ENCODE measurements at regions not wholly inside any gene's neighbourhood (a gene's known extent, or its start where the extent isn't known, plus 50 kb on each side); places are given as distances from the start of the nearest gene placed in this dataset.

DNA sequence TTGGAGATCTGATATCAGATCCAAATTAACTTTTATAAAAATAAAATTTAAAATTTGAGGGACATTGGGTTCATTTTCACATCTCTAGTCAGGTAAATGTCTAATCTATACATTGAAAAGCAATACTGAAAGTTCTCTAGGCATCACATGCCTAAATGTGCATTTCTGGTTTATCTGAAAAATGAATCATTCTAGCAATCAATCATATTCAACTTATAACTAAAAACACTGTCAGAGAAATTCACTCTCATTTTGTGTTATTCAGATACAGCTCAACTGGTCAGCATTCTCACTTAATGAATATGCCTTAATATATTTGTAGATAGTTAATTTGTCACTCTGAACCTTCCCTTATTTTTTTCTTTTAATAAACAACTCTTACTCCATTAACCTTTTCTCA is 243.2 kb downstream of the CASP12 start:
- DNase-seq (ENCODE audit: low read depth, low spot score), result no peak
- no peak for FAIRE-seq
- no peak overlapping the region for H2AFZ ChIP-seq (ENCODE audit: control insufficient read depth, low read length)
- no peak overlapping the region for H3K4me2 ChIP-seq (ENCODE audit: control insufficient read depth, extremely low read depth, insufficient read depth, low read depth, low read length)
- H3K79me2 ChIP-seq (ENCODE audit: control insufficient read depth, insufficient read depth, low read length), result no peaks in the 10 kb centered on the region
- H3K27me3 ChIP-seq (ENCODE audit: control insufficient read depth, extremely low read depth, insufficient read depth, low read length), result no peaks in the 10 kb centered on the region
- H3K9me3 ChIP-seq (ENCODE audit: control insufficient read depth, low read depth, low read length), result no peaks in the 10 kb centered on the region
- no peaks in the 10 kb centered on the region for H3K4me1 ChIP-seq (ENCODE audit: control insufficient read depth, extremely low read depth, insufficient read depth, low read length)
- H4K20me1 ChIP-seq (ENCODE audit: control insufficient read depth, extremely low read depth, insufficient read depth, low read length), result no peaks in the 10 kb centered on the region
- H3K27ac ChIP-seq (ENCODE audit: control insufficient read depth, insufficient read depth, low read length), result no peak overlapping the region
- dilution Hi-C loops (cut with MboI; ENCODE audit: extremely low pct_ligation_motif_present, low sequenced_read_pairs), result no loop called here
- H3K9ac ChIP-seq (ENCODE audit: control insufficient read depth, extremely low read depth, insufficient read depth, low read length), result no peak overlapping the region
- no peaks in the 10 kb centered on the region for H3K36me3 ChIP-seq (ENCODE audit: control insufficient read depth in 2 of 2, extremely low read depth in 1 of 2, insufficient read depth in 2 of 2, low read length in 2 of 2)
- H3K4me3 ChIP-seq (ENCODE audit: control insufficient read depth in 2 of 3, extremely low read depth in 1 of 3, insufficient read depth in 2 of 3, low read depth in 1 of 3, low read length in 3 of 3), result no peak overlapping the region
- TF ChIP-seq, protein P1, sequence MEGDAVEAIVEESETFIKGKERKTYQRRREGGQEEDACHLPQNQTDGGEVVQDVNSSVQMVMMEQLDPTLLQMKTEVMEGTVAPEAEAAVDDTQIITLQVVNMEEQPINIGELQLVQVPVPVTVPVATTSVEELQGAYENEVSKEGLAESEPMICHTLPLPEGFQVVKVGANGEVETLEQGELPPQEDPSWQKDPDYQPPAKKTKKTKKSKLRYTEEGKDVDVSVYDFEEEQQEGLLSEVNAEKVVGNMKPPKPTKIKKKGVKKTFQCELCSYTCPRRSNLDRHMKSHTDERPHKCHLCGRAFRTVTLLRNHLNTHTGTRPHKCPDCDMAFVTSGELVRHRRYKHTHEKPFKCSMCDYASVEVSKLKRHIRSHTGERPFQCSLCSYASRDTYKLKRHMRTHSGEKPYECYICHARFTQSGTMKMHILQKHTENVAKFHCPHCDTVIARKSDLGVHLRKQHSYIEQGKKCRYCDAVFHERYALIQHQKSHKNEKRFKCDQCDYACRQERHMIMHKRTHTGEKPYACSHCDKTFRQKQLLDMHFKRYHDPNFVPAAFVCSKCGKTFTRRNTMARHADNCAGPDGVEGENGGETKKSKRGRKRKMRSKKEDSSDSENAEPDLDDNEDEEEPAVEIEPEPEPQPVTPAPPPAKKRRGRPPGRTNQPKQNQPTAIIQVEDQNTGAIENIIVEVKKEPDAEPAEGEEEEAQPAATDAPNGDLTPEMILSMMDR (optimal IDR thresholded peaks at IDR 0.05 in 1 of 3, IDR thresholded peaks at IDR 0.05 in 1 of 3, conservative IDR thresholded peaks at IDR 0.05 in 1 of 3; ENCODE audit: extremely low read depth in 1 of 3, insufficient read depth in 2 of 3, low read length in 3 of 3), result no peak
- TF ChIP-seq EZH2 (IDR thresholded peaks at IDR 0.05; ENCODE audit: low read length), result no peak
- H3K9me1 ChIP-seq (ENCODE audit: control insufficient read depth, extremely low read depth, insufficient read depth, low read length), result no peaks in the 10 kb centered on the region

DNA sequence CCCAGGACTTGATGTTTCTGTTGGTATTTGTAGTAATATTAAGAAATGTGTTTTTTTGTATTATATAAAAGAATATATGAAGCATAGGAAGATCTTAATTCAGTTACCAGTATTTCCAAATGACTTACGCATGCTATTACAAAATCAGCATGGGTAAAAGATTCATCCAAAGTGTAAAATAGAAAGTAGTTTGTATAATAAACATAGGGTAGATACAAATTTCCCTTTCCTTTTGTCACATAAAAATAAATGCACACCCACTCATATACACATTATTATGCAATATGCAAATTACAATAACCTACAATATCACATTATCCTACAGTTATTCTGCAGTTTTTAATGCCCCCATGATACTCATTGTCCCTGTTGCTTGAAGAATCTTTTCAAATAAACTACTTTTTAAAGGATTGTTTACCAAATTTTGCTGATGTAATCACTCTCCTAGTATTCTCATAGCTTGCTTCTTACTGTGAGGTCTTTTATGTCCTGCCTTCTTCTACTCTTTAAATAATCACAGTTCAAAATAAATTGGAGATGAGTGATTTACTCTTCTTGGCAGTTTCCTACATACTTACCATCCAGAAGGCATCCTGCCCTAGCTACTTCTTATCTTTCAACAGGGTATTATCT is 244.0 kb downstream of the CASP12 start:
- H3K27me3 ChIP-seq (ENCODE audit: control insufficient read depth, extremely low read depth, insufficient read depth, low read length), result no peaks in the 10 kb centered on the region
- H2AFZ ChIP-seq (ENCODE audit: control insufficient read depth, low read length), result no peak overlapping the region
- DNase-seq (ENCODE audit: low read depth, low spot score) (no peak), FAIRE-seq (no peak)
- H4K20me1 ChIP-seq (ENCODE audit: control insufficient read depth, extremely low read depth, insufficient read depth, low read length), result no peaks in the 10 kb centered on the region
- no peaks in the 10 kb centered on the region for H3K9me3 ChIP-seq (ENCODE audit: control insufficient read depth, low read depth, low read length)
- H3K4me2 ChIP-seq (ENCODE audit: control insufficient read depth, extremely low read depth, insufficient read depth, low read depth, low read length), result no peak overlapping the region
- dilution Hi-C loops (cut with MboI; ENCODE audit: extremely low pct_ligation_motif_present, low sequenced_read_pairs), result no loop called here
- TF ChIP-seq EZH2 (IDR thresholded peaks at IDR 0.05; ENCODE audit: low read length), result no peak
- TF ChIP-seq, protein P1 (optimal IDR thresholded peaks at IDR 0.05 in 1 of 3, IDR thresholded peaks at IDR 0.05 in 1 of 3, conservative IDR thresholded peaks at IDR 0.05 in 1 of 3; ENCODE audit: extremely low read depth in 1 of 3, insufficient read depth in 2 of 3, low read length in 3 of 3), result no peak
- H3K4me3 ChIP-seq (ENCODE audit: control insufficient read depth in 2 of 3, extremely low read depth in 1 of 3, insufficient read depth in 2 of 3, low read depth in 1 of 3, low read length in 3 of 3), result no peak overlapping the region
- no peak overlapping the region for H3K27ac ChIP-seq (ENCODE audit: control insufficient read depth, insufficient read depth, low read length)
- H3K79me2 ChIP-seq (ENCODE audit: control insufficient read depth, insufficient read depth, low read length), result no peaks in the 10 kb centered on the region
- no peaks in the 10 kb centered on the region for H3K4me1 ChIP-seq (ENCODE audit: control insufficient read depth, extremely low read depth, insufficient read depth, low read length)
- H3K9me1 ChIP-seq (ENCODE audit: control insufficient read depth, extremely low read depth, insufficient read depth, low read length), result no peaks in the 10 kb centered on the region
- no peaks in the 10 kb centered on the region for H3K36me3 ChIP-seq (ENCODE audit: control insufficient read depth in 2 of 2, extremely low read depth in 1 of 2, insufficient read depth in 2 of 2, low read length in 2 of 2)
- no peak overlapping the region for H3K9ac ChIP-seq (ENCODE audit: control insufficient read depth, extremely low read depth, insufficient read depth, low read length)
